ENCODE measurements at regions not wholly inside any gene's neighbourhood (a gene's known extent, or its start where the extent isn't known, plus 50 kb on each side); places are given as distances from the start of the nearest gene placed in this dataset.

DNA sequence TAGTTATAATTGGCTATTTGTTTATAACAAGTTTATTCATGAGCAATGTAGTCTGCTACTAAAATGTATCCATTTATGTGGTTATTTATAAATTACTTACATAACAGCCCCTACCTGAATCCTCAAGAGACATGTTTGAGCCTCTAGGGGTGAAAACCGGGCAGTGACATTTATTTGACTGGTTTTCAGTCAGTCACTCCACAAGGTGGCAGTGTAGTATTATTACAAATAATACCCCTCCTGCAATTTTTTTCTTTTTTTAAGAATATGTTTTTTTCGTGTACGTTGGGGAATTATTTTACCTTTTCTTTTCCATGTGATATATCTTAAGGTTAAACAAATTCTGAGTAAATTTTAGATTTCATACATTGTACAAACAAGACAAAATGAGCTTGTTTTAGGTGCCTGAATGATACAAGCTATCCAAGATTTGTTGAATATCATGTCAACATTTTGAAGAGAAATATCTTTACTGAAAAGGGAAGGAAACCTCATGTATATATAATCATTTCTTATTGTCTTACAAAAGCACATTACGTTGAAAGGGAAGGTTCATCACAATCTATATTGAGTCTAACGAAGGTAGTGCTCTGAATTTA is 598.7 kb upstream of the TECRL start:
- ChIA-PET POLR2A (no interaction called here), CTCF (interaction anchor here (0.6 kb wide), 1 partner anchor 1156 kb away, joined by 3 read pairs; no protein-coding TSS in a partner anchor)
- no peak for ATAC-seq
- H3K36me3 ChIP-seq (ENCODE audit: control insufficient read depth, insufficient read depth, low read length) = no peaks in the 10 kb centered on the region
- intact Hi-C loops (cut with micrococcal nuclease; ENCODE audit: unreplicated experiment) = no loop called here
- no peak overlapping the region for H3K27ac ChIP-seq (ENCODE audit: low read length)
- no peak overlapping the region for H3K4me3 ChIP-seq (ENCODE audit: low read depth in 2 of 2, low read length in 2 of 2)
- H3K4me1 ChIP-seq (ENCODE audit: control insufficient read depth, insufficient read depth, low read length) = no peaks in the 10 kb centered on the region
- in situ Hi-C loops (cut with HindIII; ENCODE audit: low pct_unique_long_range_greater_than_20kb, low sequenced_read_pairs) = no loop called here
- TF ChIP-seq CTCF (IDR thresholded peaks at IDR 0.05) (peak; percentile 59; the same call in 1 of the 2 replicates), SIN3A (IDR thresholded peaks at IDR 0.05; ENCODE audit: borderline replicate concordance, insufficient read depth, low read depth, low read length) (no peak), POLR2AphosphoS5 (IDR thresholded peaks at IDR 0.05; ENCODE audit: low read depth, low read length) (no peak)
- no TSS peak for BruUV-seq (replicated peaks)
- no peaks in the 10 kb centered on the region for H3K9me3 ChIP-seq (ENCODE audit: control insufficient read depth, insufficient read depth, low read depth, low read length)
- H3K27me3 ChIP-seq (ENCODE audit: control insufficient read depth, insufficient read depth, low read length) = no peaks in the 10 kb centered on the region
- no peak for DNase-seq (ENCODE audit: low read depth, low spot score)

- intact Hi-C loops (cut with micrococcal nuclease; ENCODE audit: unreplicated experiment) (no loop called here), in situ Hi-C loops (cut with HindIII; ENCODE audit: low pct_unique_long_range_greater_than_20kb, low sequenced_read_pairs) (no loop called here)
- no TSS peak for BruUV-seq (replicated peaks)
- no peaks in the 10 kb centered on the region for H3K4me1 ChIP-seq (ENCODE audit: control insufficient read depth, insufficient read depth, low read length)
- no peaks in the 10 kb centered on the region for H3K9me3 ChIP-seq (ENCODE audit: control insufficient read depth, insufficient read depth, low read depth, low read length)
- no peaks in the 10 kb centered on the region for H3K27me3 ChIP-seq (ENCODE audit: control insufficient read depth, insufficient read depth, low read length)
- ATAC-seq = no peak
- no peak overlapping the region for H3K4me3 ChIP-seq (ENCODE audit: low read depth in 2 of 2, low read length in 2 of 2)
- ChIA-PET POLR2A (no interaction called here), CTCF (no interaction called here)
- no peaks in the 10 kb centered on the region for H3K36me3 ChIP-seq (ENCODE audit: control insufficient read depth, insufficient read depth, low read length)
- DNase-seq (ENCODE audit: low read depth, low spot score) = no peak
- no peak for TF ChIP-seq CTCF (IDR thresholded peaks at IDR 0.05)
- TF ChIP-seq TCF7L2 (IDR thresholded peaks at IDR 0.05; ENCODE audit: low read depth, low read length) = no peak
- TF ChIP-seq SIN3A (IDR thresholded peaks at IDR 0.05; ENCODE audit: borderline replicate concordance, insufficient read depth, low read depth, low read length) = no peak
- TF ChIP-seq POLR2AphosphoS5 (IDR thresholded peaks at IDR 0.05; ENCODE audit: low read depth, low read length) = no peak
- TF ChIP-seq, protein P1, sequence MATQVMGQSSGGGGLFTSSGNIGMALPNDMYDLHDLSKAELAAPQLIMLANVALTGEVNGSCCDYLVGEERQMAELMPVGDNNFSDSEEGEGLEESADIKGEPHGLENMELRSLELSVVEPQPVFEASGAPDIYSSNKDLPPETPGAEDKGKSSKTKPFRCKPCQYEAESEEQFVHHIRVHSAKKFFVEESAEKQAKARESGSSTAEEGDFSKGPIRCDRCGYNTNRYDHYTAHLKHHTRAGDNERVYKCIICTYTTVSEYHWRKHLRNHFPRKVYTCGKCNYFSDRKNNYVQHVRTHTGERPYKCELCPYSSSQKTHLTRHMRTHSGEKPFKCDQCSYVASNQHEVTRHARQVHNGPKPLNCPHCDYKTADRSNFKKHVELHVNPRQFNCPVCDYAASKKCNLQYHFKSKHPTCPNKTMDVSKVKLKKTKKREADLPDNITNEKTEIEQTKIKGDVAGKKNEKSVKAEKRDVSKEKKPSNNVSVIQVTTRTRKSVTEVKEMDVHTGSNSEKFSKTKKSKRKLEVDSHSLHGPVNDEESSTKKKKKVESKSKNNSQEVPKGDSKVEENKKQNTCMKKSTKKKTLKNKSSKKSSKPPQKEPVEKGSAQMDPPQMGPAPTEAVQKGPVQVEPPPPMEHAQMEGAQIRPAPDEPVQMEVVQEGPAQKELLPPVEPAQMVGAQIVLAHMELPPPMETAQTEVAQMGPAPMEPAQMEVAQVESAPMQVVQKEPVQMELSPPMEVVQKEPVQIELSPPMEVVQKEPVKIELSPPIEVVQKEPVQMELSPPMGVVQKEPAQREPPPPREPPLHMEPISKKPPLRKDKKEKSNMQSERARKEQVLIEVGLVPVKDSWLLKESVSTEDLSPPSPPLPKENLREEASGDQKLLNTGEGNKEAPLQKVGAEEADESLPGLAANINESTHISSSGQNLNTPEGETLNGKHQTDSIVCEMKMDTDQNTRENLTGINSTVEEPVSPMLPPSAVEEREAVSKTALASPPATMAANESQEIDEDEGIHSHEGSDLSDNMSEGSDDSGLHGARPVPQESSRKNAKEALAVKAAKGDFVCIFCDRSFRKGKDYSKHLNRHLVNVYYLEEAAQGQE (IDR thresholded peaks at IDR 0.05; ENCODE audit: insufficient read depth in 1 of 2, low read depth in 2 of 2, low read length in 1 of 2) = no peak
- H3K27ac ChIP-seq (ENCODE audit: low read length) = no peak overlapping the region
Observed at GRCh38 chr4:64975177-64975576, 565.9 kb upstream of the TECRL start.

Data from Panc1 (cell line).